RWPE1 (cell line): ENCODE measurements at regions not wholly inside any gene's neighbourhood (a gene's known extent, or its start where the extent isn't known, plus 50 kb on each side); places are given as distances from the start of the nearest gene placed in this dataset.
A peak's percentile ranks its signal among the peaks of the same experiment; 100 is the strongest.

Experiments used
- CTCF ChIA-PET: fragments of 350-600 bp; sonication (Branson Sonifier 250); formaldehyde crosslinking; extraction: SDS; loops from one replicate; lab custom pipeline; 2021; lab: Yijun Ruan, JAX
- POLR2A ChIA-PET: fragments of 400-600 bp; formaldehyde crosslinking; extraction: SDS; loops from one replicate; lab custom pipeline; 2020; ENCODE audit warnings: antibody characterized with exemption; ENCODE audit not compliant: low non-redundant PET; lab: Yijun Ruan, JAX
- DNase-seq: peaks from one replicate; pipeline ENCODE4 v3.0.0; 2012; ENCODE audit warnings: low spot score
- H3K27ac ChIP-seq: fragments of 450-650 bp; 2 replicates; pipeline ENCODE4 v1.5.1; 2017
- TF ChIP-seq, protein P1 (sequence below): fragments of 450-650 bp; conservative IDR thresholded peaks from 2 replicates; pipeline ENCODE4 v1.5.1; 2017; ENCODE audit warnings: low read depth, mild to moderate bottlenecking

DNA sequence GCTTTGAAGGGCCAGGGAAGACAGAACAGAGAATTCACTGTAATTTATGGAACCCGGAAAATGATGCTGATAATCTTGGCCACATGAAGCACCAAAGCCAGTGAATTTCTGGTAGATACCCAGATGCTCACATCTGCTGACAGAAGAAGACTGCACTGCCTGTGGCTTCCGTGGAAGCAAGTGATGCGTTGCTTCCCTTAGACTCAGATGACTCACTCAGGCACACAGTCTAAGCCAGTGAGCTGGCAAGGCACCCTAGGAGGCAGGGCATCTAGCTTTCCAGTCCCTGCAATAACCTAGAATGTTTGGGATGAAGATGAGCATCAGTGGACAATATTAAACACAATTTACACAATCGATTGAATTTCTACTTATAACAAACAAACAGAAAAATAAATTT, 284.7 kb downstream of the CMPK2 start:
- ChIA-PET CTCF (no interaction called here), POLR2A (no interaction called here)
- peak; percentile 3 for DNase-seq
- H3K27ac ChIP-seq = no peak overlapping the region
- TF ChIP-seq, protein P1, sequence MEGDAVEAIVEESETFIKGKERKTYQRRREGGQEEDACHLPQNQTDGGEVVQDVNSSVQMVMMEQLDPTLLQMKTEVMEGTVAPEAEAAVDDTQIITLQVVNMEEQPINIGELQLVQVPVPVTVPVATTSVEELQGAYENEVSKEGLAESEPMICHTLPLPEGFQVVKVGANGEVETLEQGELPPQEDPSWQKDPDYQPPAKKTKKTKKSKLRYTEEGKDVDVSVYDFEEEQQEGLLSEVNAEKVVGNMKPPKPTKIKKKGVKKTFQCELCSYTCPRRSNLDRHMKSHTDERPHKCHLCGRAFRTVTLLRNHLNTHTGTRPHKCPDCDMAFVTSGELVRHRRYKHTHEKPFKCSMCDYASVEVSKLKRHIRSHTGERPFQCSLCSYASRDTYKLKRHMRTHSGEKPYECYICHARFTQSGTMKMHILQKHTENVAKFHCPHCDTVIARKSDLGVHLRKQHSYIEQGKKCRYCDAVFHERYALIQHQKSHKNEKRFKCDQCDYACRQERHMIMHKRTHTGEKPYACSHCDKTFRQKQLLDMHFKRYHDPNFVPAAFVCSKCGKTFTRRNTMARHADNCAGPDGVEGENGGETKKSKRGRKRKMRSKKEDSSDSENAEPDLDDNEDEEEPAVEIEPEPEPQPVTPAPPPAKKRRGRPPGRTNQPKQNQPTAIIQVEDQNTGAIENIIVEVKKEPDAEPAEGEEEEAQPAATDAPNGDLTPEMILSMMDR = no peak

- TF ChIP-seq, protein P1 = no peak
- no peak overlapping the region for H3K27ac ChIP-seq
- no peak for DNase-seq
- ChIA-PET CTCF (no interaction called here), POLR2A (no interaction called here)
Observed at GRCh38 chr2:6589150-6589549, 276.6 kb downstream of the CMPK2 start.

GRCh38 chr2:6590442-6590841, 275.3 kb downstream of the CMPK2 start:
- peak; percentile 5 for DNase-seq
- CTCF ChIA-PET = no interaction called here
- POLR2A ChIA-PET = no interaction called here
- TF ChIP-seq, protein P1 = no peak
- H3K27ac ChIP-seq = no peak overlapping the region

- POLR2A ChIA-PET = no interaction called here
- no peak for DNase-seq
- TF ChIP-seq, protein P1 = no peak
- no peak overlapping the region for H3K27ac ChIP-seq
- CTCF ChIA-PET = no interaction called here
Observed at GRCh38 chr2:6602471-6602870, 263.2 kb downstream of the CMPK2 start.

- H3K27ac ChIP-seq = no peak overlapping the region
- POLR2A ChIA-PET = no interaction called here
- CTCF ChIA-PET = interaction anchor here (0.6 kb wide), 1 partner anchor 883 kb away, joined by 4 read pairs; no protein-coding TSS in a partner anchor
- TF ChIP-seq, protein P1 = no peak
- no peak for DNase-seq
Observed at GRCh38 chr2:6605836-6606505, 259.7 kb downstream of the CMPK2 start.

DNA sequence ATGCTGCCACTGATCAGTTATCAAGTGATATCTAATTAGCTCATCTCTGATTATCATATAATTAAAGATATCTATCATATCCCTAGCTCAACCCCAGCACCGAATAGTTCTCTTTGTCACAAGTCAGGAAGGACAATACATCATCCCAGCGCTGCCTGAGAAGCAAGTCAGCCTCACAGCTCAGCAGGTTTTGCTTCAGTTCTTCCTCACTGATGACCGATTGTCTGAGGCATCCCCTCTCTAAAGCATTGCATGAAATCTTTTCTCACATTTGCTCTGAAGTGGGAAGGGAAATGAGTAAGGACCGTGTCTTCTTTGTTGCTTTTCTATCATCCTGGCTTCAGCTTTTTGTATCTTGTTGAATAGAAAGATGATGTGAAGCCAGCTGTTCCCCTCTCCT, 247.9 kb downstream of the CMPK2 start:
- CTCF ChIA-PET = interaction anchor here (0.6 kb wide), 1 partner anchor 64 kb away, joined by 5 read pairs; no protein-coding TSS in a partner anchor
- TF ChIP-seq, protein P1 = no peak
- no peak overlapping the region for H3K27ac ChIP-seq
- POLR2A ChIA-PET = no interaction called here
- DNase-seq = no peak
